ENCODE measurements at regions not wholly inside any gene's neighbourhood (a gene's known extent, or its start where the extent isn't known, plus 50 kb on each side); places are given as distances from the start of the nearest gene placed in this dataset.

- no peak for DNase-seq
- no peaks in the 10 kb centered on the region for H3K36me3 ChIP-seq (ENCODE audit: insufficient read depth in 1 of 2, low read depth in 1 of 2)
- H3K4me1 ChIP-seq: no peaks in the 10 kb centered on the region
- 77 to 79% (median 78%) methylated on average over 4 of the region's 4 CpGs for WGBS, 3 donors
- intact Hi-C loops (cut with DNase I): loop anchor here in 1 of 2 donors (10.0 kb wide), 1 partner anchor 1907 kb away; no protein-coding TSS in a partner anchor
- no peak overlapping the region for H3K4me3 ChIP-seq
- no peak for ATAC-seq
- peaks cover 0 to 3% (median 0%) of the 10 kb centered on the region in 3 donors for H3K27me3 ChIP-seq (ENCODE audit: insufficient read depth in 3 of 3, low read length in 2 of 3)
- no peak for TF ChIP-seq CTCF (IDR thresholded peaks at IDR 0.05)
- H3K9me3 ChIP-seq: no peaks in the 10 kb centered on the region
- no peak overlapping the region for H3K27ac ChIP-seq
Measured at GRCh38 chr16:74031551-74031950, 265.1 kb upstream of the PSMD7 start.

GRCh38 chr16:74030000-74030706 lies 266.5 kb upstream of the PSMD7 start:
- Histone ChIP-seq H3K4me1 (no peaks in the 10 kb centered on the region), H3K27ac (no peak overlapping the region), H3K4me3 (no peak overlapping the region), H3K9me3 (no peaks in the 10 kb centered on the region), H3K27me3 (ENCODE audit: insufficient read depth in 3 of 3, low read length in 2 of 3) (no peaks in the 10 kb centered on the region), H3K36me3 (ENCODE audit: insufficient read depth in 1 of 2, low read depth in 1 of 2) (no peaks in the 10 kb centered on the region)
- intact Hi-C loops (cut with DNase I): loop anchor here in 1 of 2 donors (10.0 kb wide), 1 partner anchor 1905 kb away; no protein-coding TSS in a partner anchor
- no peak for TF ChIP-seq CTCF (IDR thresholded peaks at IDR 0.05)
- DNase-seq: no peak
- no peak for ATAC-seq
- 62 to 73% (median 64%) methylated on average over 9 to 10 of the region's 10 CpGs for WGBS, 3 donors

GRCh38 chr16:74029115-74029792 lies 267.4 kb upstream of the PSMD7 start:
- no peaks in the 10 kb centered on the region for H3K4me1 ChIP-seq
- H3K9me3 ChIP-seq: no peaks in the 10 kb centered on the region
- no peak for TF ChIP-seq CTCF (IDR thresholded peaks at IDR 0.05)
- H3K27me3 ChIP-seq (ENCODE audit: insufficient read depth in 3 of 3, low read length in 2 of 3): no peaks in the 10 kb centered on the region
- H3K27ac ChIP-seq: no peak overlapping the region
- DNase-seq (no peak), ATAC-seq (no peak)
- WGBS, 3 donors: 64 to 67% (median 65%) methylated on average over 9 of the region's 9 CpGs
- intact Hi-C loops (cut with DNase I): no loop called here
- no peak overlapping the region for H3K4me3 ChIP-seq
- H3K36me3 ChIP-seq (ENCODE audit: insufficient read depth in 1 of 2, low read depth in 1 of 2): no peaks in the 10 kb centered on the region

- 41 to 47% (median 45%) methylated on average over 6 of the region's 6 CpGs for WGBS, 3 donors
- no peaks in the 10 kb centered on the region for H3K9me3 ChIP-seq
- ATAC-seq: no peak
- H3K27ac ChIP-seq: no peak overlapping the region
- no peaks in the 10 kb centered on the region for H3K36me3 ChIP-seq (ENCODE audit: insufficient read depth in 1 of 2, low read depth in 1 of 2)
- intact Hi-C loops (cut with DNase I): no loop called here
- no peak for TF ChIP-seq CTCF (IDR thresholded peaks at IDR 0.05)
- no peak overlapping the region for H3K4me3 ChIP-seq
- H3K4me1 ChIP-seq: no peaks in the 10 kb centered on the region
- DNase-seq: no peak
- H3K27me3 ChIP-seq (ENCODE audit: insufficient read depth in 3 of 3, low read length in 2 of 3): no peaks in the 10 kb centered on the region
Measured at GRCh38 chr16:74026373-74027281, 270.0 kb upstream of the PSMD7 start.

Measured in psoas muscle (tissue), 7 donors.